Forelimb muscle (tissue), 1 donor: ENCODE measurements at regions not wholly inside any gene's neighbourhood (a gene's known extent, or its start where the extent isn't known, plus 50 kb on each side); places are given as distances from the start of the nearest gene placed in this dataset.
"Not testable (repeated sequence)": the region's sequence is repeated elsewhere in the genome, so short reads cannot be mapped to it uniquely, and the experiment has no call there.

Experiments used
- DNase-seq: peaks from one replicate; pipeline ENCODE4 v3.0.0-alpha.2; 2013; ENCODE audit warnings: low read depth

DNA sequence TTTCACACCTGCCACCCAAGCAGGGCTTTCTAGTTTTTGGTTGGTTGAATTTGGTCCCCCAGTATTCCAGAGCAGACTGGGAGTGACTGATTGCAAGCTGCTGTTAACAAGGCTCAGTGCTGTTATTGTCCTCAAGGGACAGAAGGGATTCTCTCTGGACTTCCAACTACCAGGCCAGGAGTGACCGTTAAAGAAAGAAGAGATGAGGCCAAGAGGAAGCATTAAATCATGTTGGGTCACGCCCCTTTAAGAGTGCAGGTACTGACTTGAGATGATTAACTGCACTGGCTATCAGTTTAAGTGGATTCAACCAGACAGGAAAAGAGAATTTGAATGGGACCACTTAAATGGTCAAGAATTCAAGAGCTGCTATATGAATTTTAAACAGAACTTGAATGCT lies 220.8 kb upstream of the PCSK5 start:
- DNase-seq = no peak

DNA sequence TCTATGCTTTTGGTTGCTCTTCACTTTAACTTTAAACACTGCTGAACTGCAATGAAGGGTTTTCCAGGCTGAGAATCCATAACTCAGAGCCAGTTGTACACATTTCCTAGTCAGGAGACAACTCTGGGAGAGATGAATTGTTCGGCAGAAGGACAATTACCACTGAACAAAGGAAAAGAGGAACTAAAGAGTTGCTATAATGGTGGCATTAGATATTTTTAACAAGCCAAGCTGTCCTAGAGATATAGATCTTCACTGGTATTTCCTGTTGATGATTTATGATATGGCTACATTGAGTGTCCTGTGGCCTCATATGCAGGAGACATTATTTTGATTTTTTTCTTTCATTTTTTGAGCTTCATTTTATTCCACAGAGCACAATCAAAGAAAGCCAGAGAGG lies 219.1 kb upstream of the PCSK5 start:
- no peak for DNase-seq

DNA sequence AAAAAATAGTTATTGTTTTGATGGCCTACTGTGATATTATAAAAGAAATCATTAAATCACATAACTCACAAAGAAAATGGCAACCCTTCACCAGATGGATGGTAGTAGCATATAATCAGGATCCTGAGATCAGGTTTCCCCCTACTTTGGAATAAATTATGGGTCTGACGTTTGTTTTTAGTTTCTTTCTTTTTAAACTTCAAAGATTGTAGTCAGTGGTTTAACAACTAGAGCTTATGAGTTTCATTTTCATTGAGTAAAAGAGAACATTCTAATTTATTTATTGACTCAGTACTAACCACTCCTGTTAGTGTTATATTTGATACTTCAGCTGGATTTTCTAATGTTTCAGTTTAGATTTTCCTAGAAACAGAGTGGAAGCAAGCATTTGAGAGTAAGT lies 218.0 kb upstream of the PCSK5 start:
- no peak for DNase-seq

DNA sequence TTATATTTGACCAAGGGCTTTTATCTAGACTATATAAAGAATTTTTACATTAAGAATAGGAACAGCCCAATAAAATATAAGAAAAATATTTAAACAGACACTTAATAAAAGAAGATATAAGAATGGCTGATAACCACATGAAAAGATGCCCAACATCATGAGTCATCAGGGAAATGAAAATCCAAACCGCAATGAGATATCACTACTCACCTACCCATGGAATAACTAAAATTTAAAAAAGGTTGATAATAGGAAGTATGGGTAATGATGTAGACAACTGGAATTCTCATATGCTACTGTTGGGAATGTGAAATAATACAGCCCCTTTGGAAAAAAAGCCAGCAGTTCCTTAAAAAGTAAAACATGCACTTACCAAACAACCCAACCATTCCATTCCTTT lies 206.9 kb upstream of the PCSK5 start:
- no peak for DNase-seq

DNA sequence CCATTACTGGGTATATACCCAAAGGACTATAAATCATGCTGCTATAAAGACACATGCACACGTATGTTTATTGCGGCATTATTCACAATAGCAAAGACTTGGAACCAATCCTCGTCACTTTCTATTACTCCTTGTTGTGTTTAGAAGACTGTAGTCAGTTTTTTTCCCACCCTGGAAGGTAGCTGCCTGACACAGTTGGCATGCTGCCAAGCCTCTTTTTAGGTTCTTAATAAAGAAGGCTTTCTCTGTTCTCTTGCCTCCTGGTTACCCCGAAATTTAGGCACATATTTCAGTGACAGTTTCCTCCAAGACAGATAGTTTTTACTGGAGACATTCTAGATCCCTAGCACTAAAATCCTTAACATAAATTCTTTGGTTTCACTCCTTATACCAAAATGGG lies 205.4 kb upstream of the PCSK5 start:
- DNase-seq = no peak

DNA sequence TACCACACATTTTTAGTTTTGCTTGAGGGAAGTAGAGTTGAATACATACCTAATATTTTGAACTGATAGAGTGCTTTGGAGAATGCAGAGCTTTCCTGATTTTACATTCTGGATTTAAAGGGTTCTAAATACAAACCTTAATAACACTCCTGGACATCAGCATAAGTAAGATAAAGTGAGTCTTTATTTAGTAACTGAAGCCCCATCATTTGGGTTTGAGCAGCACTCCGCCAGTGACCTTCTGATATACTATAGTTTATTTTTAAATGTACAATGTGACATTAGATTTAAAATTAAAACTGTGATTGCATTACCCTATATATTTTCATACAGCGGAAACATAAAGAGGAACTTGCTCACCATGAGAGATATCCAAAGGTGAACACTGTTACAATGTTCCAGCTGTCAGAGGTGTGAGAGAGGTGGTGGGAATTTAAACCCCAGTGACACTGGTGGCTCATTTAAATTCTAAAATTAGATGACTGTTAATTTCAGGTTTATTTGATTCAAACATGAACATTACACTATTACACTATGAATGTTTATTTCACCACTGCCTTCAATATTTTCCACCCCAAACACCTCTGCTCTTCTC lies 203.0 kb upstream of the PCSK5 start:
- no peak for DNase-seq

DNA sequence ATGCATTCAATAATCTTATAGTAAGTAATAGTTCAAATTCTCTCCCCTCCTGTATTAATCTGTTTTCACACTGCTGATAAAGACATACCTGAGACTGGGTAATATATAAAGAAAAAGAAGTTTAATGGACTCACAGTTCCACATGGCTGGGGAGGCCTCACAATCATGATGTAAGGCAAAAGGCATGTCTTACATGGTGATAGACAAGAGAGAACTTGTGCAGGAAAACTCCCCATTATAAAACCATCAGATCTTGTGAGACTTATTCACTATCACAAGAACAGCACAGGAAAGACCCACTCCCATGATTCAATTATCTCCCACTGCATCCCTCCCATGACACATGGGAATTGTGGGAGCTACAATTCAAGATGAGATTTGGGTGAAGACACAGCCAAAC lies 199.9 kb upstream of the PCSK5 start:
- not testable (repeated sequence) for DNase-seq

DNA sequence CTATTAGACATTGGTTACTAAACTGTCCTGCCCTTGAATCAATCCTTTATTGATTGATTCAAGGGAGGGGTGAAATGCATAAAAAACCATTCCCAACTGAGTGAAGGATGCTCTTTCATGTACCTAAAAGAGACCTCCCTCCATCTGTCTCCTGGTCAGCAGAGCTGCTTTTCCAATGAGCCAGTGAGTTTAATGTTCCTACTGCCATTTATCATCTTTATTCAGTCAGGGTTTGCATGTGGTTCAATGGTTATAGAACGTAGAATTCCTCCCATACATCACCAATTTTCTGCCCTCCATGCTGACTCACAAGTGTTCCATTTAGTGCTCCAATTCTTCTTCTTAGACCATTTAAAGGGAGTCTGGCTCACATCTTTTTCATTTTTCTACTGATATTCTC lies 199.1 kb upstream of the PCSK5 start:
- no peak for DNase-seq

DNA sequence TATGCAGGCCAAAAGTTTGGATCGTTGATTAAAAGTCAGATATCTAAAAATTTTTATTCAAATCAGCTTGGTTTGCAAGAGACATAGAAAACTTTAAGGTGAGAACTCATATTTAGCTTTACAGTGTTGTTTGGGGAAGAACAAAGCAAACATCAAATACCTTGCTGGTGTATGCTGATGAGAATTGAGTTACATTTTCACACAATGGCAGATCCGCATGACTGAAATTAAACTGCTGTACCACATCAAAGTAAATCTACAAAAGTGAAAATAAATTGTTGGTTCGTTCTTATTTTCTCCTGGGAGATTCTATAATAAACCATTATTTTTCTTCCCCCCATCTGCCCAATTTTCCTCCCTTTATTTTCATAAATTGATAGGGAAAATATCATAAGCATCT lies 198.2 kb upstream of the PCSK5 start:
- DNase-seq = no peak

DNA sequence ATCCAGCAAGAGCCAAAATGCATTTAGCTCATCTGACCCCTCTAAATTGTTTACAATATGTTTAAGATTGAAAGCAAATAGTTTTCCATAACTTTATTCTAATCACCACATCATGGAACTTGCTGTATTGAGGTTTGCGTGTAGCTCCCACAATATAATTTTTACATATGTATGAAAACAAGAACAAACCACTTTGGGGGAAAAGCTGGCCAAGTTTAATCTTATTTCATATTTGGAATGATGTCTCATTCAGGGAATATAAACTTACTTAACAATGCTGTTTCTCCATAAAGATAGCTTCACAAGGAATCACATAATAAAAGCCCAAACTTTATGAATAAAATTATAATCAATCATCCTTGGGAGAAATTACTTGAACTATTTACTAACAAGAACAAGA lies 194.6 kb upstream of the PCSK5 start:
- no peak for DNase-seq

DNA sequence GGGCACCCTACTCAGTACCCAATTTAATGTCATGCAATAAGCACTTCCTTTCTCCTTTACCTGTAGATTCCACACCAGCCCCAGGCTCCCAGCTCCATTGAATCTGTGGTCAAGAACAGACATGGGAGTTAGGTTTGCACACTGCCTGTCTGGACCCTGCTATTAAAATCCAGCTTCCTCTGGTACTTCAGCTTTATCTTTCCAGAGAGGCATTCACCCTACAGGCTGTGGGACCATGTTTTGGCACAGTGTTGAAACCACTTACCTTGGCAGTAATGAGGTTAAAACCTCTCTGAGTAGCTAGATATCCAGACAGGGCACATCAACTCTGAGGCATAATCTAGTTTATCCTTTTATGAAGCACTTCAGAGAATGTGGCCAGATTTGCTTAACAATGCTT lies 191.5 kb upstream of the PCSK5 start:
- no peak for DNase-seq

DNA sequence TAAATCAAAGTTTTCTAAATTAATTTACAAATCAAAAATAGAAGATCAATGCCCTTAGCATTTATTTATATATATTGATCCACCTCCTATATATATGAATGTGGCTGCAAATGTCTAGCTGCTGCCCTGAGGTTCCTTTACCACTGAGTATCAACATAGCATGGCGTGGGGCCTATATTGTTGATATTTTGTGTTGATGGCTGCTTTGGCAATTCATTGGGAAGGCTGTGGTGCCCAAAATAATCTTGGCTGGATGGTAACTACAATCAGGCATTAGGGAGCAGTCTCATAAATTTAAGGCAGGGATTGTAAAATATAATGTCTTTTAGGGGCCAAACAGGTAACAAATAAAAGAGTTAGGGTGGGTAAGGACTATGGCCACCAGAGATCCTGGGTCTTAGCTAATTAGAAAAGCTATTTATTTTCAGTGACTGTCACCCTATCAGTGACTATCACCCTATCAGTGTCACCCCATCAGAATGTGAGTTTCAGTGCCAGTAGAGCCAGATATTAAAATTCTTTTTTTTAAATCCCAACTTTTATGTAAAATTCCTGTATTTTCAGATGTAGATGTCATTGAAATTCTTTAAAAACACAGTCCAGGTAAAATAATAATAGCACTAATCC lies 190.7 kb upstream of the PCSK5 start:
- no peak for DNase-seq

DNA sequence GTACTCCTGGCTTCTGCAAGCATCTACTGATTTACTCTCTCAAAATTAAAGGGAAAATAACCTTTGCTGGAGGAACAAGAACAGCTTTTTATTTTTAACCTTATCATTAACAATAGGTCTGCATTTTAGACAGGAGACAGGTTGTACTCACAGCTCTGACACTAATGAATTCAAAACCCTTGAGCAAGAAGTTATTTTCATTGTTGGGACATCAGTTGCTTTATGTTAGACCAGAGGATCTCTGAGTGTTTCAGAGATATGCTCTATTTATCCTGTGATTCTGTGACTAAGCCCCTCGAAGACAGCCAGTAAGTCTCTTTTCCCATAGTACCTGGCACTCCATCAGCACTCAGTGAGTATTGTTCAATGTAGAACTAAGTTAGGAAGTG lies 190.2 kb upstream of the PCSK5 start:
- no peak for DNase-seq

DNA sequence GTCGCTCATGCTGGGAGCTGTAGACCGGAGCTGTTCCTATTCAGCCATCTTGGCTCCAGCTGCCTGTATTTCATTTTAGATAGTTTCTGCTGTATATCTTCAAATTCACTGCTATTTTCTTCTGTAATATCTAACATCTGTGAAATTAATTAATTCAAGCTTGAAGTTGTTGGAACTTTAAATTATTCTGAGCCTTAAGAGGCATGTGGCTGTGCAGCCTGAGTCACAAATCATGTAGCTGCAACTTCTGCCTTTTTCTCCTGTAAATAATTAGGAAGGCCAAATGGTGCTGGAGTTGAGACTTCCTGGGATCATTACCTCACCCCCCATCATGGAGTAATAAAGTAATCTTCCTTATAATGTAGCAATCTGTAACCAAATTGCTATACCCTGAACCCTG lies 183.3 kb upstream of the PCSK5 start:
- DNase-seq = no peak

DNA sequence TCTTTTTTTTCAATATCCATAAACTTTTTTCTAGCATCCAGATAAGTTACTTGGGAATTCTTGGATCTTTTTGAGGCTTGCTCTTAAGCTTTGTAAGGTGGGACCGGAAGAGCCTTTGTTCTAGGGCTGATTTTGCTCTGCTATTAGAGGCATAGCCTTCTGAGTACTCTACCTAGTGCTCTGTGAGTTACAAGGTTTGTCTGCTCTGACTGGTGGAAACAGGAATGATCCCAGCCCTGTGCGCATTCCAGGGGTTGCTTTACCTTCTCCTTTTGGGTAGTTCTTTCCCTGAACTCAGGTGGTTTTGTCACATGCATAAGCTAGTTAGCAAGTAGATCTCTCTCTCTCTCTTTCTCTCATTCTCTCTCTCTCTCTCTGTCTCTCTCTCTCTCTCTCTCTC lies 180.8 kb upstream of the PCSK5 start:
- DNase-seq = no peak

DNA sequence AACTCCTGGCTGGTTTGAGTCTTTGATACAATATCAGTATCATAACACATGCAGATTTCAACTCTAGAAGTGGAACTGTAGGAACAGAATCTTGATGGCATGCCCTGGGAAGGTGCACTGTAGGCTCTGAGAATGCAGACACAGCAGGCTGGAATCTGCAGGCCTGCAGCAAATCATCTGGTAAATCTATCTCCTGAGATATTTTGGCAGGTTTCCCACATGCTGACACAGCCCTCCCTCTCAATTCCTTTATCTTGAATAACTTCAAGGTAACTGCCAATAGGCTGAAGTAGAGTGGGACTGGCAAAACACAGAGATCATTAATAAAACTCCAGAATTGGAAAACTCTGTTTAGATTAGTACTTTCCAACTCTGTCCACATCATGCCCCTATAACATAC lies 177.8 kb upstream of the PCSK5 start:
- no peak for DNase-seq

DNA sequence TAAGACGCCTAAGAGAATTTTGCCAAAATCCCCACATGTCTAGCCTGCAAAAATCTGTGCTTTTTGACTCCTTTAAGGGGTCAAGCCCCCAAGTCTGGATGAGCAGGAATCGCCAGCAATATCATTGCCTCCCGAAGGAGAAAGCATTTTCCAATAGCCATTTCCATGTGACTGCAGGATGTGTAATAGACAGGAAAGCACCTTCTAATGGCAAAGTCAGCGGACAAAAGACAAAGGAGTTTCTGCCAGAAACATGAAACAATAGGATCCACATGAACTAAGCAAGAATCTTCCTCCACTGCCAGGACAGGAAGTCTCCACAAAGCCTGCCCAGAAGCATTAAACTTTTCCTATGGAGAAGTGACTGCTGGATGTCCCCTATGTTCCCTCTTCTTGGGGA lies 177.1 kb upstream of the PCSK5 start:
- no peak for DNase-seq

DNA sequence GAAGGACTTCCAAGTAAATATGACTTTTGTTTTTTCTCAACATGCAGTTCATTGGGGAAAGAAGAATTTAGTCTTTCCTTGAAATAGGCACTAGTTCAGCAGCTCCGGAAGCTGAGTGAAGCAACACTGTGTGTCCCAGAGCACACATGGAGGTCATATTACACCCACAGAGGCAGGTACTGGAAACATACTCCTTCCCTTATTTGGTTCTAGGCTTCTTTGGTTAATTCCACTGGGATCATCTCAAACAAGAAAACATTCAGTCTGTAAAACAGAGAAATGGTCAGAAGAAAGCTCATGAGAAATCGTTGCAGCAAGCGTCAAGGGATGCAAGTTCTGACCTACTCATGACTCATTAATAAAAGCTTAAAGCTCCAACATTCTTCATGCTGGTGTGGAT lies 175.1 kb upstream of the PCSK5 start:
- DNase-seq = no peak

DNA sequence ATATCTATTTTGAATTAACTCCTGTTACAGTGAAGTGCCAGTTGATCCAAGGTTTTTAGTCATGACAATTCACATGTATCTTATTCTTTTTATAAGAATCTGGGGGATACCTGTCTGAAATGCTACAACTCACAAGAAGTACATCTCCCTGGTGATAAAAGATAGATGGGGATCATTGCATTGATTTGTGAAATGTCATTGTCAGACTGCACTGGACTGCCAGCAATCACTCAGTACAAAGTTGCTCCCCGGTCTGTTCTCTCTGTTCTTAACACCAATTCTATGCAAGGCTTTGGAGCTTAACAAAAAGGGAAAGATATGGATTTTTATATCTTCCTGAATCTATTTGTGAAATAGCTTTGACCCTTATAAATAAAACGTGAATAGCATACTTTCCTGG lies 171.8 kb upstream of the PCSK5 start:
- no peak for DNase-seq

DNA sequence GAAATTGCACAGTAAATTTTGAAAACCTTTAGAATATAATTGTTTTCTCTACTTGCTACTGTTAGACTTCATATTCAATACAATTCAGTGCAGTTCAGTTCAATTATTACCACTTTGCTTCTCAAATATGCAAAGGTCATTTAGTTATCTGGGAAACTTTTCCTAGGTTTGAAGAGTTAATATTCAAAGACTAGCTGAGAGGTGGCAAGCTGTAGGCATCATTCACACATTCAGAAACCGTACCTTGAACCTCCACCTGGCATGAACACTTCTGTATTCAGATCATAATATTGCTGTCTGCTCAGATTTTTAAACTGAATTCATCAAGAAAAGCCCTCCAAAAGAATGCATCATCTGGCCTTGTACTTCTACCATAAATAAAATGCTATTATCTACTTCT lies 162.1 kb upstream of the PCSK5 start:
- no peak for DNase-seq

DNA sequence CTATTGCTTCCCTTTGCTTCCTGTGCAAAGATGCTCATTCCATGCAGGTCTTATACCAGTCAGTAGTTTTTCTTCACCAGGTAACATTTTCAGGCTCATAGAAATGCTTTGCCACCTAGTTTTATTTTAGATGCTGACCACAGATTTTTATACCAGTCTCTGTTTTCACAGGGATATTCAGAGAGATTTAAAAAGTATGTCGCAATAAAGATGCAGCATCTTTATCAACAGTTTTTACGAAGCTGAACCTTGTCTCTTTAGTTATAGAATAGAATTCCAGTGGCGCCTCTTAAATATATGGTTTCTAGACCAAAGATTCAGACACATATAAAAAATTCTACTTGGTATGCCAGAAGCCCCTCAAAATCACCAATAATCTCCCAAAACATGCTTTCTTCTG lies 155.7 kb upstream of the PCSK5 start:
- DNase-seq = no peak

DNA sequence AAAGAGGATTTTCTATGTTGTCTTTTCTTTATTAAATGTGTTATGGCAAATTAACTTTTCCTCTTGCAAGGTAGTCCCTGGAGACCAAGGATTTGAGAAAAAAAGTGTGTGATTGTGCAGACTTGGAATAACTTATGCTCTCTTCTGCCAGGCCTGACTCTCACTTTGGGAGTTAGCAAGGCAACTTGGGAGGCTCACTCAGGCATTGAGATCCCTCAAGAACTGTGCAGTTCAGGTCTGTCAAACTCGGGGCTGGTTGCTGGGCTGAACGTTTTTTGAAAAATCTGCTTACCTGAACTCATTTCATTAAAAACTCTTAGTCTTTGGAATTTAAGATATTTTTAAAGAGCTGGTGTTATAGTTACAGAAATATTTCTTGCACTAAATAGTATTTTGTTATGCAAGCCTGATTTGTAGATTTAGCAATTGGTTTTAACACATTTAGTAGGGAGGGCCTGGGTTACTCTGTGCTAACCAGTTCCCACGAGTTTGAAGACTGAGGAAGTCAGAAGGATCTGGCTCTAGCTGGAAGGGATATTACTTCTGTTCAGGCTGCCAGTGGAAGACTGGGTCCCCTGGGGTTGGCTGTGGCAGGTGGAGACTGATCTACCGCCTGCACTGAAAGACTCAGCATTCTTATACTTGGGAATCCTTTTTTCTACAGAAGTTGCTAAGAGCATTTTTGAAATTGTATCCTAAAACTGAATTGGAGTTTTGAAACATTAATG lies 150.4 kb upstream of the PCSK5 start:
- no peak for DNase-seq

DNA sequence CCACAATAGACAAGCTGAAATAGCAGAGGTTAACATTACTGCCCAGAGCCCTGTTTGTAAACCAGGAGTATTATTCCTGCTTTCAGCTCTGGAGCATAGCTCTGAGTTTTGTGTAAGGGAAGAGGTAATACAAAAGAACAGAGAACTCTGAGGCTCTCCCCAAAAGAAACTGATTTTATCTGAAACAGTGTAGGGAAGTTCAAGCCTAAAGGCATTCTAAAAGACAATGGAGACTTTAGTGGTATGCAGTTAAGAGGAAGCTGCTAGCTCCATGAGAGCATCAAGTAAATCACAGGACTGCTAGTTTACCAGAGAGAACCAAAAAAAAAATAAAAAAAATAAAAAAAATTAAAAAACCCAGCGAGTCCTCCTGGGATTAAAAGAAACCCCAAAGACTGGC lies 146.6 kb upstream of the PCSK5 start:
- no peak for DNase-seq

DNA sequence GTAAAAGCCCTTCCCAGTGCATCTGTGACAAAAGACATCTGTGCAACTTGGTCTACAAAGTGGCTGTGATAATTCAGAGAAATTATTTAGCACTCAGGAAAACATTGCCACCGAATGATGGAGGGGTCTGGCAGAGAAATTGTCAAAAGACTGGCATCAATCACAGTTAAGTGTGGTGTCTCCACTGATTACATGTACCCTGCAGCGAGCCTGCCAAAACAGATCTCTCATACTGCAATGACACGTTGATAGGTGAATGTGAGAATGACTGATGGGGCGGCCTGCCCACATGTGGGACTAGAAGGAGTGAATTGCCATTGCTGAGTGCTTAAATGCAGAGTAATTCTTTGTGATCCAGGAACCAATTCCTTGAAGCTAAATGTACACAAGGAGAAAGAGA lies 136.4 kb upstream of the PCSK5 start:
- DNase-seq = no peak
